ENCODE measurements at regions not wholly inside any gene's neighbourhood (a gene's known extent, or its start where the extent isn't known, plus 50 kb on each side); places are given as distances from the start of the nearest gene placed in this dataset.

DNA sequence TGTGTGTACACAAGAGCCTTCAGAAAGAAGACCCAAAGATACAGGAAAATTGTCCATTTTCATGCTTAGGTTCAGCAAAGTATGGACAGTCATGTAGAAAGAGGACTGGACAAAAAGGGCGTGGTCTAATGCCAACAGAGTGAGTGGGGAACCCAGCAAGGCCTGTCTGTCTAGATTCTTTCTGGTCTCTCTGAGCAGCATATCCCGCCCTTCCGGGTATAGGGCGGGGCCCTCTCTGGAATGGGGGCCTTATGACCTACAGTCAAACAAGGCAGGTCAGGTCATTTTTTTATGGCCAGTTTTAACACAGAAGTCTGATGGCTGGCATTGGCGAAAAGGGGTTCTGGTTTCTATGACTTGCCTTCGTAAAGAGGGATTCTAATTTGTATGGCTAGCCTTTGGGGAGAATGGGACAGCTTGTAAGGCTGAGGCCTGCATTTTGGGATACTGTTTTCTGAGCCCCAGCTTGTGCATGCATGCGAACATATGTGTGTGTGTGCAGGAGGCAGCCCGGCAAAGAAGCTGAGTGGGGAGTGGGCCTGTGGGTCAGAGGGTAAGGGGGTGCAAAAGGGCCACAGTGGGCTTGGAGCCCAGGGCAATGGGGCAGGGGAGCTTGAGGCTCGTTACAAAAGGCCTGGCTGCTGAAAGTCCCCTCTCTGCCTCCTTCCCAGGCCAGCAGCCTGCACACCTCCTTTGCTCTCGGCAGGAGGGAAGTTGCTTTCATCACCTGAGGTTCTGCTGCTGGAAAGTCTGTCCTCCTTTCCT is 130.5 kb upstream of the B3GAT1 start:
- DNase-seq = peak; percentile 61

DNA sequence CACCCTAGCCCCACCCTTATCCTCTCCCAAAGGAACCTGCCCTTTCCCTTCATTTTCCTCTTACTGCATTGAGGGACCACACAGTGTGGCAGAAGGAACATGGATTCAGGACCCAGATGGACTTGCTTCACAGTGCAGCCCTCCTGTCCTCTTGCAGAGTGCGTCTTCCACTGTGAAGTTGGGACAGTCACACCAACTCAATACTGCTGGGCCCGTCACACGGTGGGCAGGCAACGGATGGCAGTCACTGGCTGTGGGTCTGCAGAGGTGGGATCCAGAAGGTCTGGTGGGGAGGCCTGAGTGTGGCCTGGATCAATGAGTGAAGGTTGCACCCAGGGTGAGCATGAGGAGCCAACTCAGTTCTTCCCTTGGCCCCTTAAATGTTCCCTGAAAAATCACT is 129.9 kb upstream of the B3GAT1 start:
- DNase-seq = peak; percentile 29

DNA sequence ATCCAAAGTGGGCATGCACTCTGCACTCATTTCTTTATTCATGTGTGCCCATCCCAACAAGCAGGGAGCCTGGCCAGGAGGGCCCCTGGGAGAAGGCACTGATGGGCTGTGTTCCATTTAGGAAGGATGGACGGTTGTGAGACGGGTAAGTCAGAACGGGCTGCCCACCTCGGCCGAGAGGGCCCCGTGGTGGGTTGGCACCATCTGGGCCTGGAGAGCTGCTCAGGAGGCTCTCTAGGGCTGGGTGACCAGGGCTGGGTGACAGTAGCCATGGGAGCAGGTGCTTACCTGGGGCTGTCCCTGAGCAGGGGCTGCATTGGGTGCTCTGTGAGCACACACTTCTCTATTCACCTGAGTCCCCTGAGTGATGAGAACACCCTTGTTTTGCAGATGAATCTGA is 129.3 kb upstream of the B3GAT1 start:
- peak; percentile 41 for DNase-seq

- DNase-seq = peak; percentile 32
These were observed 127.2 kb upstream of the B3GAT1 start for GRCh38 chr11:134539285-134539684.

DNA sequence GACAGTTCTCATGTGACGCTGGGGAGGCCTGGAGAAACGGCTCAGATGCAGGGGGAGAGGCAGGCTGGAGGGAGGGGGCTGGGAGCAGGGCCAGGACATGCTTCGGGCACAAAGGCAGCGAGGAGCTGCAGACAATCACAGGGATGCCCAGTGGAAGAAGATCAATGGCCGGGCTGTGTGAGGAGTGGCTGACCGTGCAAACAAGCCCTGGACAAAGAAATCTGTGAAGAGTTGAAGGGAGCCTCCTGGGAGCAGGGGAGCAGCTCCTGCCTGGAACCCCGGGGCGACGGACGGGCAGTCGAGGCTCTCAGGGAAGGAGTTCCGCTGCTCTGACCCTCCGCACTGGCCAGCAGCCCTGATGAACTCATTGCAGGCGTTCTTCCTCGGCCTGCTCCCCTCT is 126.7 kb upstream of the B3GAT1 start:
- DNase-seq = peak; percentile 43

DNA sequence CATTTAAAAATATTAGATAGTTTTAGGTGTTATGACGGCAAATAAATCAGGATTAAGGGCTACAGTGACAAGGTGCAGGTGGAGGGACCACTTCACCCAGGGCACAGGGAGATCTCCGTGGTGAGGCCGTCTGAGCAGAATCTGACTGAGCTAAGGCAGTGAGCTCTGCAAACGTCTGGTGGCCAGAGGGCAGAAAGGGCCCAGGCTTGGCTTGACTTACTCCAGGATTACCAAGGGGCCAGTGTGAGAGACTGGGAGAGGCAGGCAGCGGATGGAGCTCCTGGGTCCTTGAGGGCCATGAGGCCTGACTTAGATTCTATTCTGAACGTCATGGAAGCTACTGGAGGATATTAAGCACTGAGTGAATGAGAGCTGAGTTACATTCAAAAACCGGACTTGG is 125.9 kb upstream of the B3GAT1 start:
- DNase-seq = peak; percentile 38

GRCh38 chr11:134537296-134537695 is 125.3 kb upstream of the B3GAT1 start:
- DNase-seq = peak; percentile 22

DNA sequence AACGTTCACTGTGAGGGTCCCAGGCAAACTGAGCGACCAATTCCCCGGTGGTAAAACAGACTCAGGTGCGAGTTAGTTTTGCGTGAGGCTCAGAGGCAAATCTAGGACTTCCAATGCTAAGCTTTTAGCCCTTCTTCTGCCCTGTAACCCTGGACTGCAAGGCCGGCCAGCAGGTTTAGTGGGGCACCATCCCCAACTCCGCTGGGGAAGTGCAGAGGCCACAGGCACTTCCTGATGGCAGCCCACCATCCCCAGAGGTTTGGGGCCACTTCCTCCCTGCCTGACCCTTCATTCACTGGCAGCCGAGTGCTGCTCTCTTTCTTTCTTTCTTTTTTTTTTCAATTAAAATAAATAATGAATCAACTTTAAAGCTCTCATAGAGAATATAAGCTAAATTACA is 124.6 kb upstream of the B3GAT1 start:
- no peak for DNase-seq

GRCh38 chr11:134536219-134536618 is 124.2 kb upstream of the B3GAT1 start:
- DNase-seq = peak; percentile 44

- DNase-seq = peak; percentile 31
These were observed 123.3 kb upstream of the B3GAT1 start for GRCh38 chr11:134535029-134536025.

DNA sequence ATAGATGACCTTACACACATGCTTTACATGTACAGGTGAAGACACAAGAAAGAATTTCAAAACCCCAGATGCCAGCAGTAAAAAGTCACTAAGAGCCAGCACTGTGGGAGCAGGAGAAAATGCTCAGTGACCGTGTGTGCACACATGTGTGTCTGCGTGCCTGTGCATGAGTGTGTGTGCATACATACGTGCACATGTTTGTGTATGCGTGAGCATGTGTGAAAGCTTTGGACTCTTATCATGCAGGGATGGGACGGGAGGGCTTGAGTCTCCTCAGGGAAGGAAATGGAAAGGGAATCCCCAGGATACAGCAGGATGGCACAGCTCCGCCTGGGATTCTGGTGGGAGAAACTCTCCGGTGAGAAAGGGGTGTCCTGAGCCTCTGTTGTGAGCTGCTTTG is 121.5 kb upstream of the B3GAT1 start:
- DNase-seq = peak; percentile 31

DNA sequence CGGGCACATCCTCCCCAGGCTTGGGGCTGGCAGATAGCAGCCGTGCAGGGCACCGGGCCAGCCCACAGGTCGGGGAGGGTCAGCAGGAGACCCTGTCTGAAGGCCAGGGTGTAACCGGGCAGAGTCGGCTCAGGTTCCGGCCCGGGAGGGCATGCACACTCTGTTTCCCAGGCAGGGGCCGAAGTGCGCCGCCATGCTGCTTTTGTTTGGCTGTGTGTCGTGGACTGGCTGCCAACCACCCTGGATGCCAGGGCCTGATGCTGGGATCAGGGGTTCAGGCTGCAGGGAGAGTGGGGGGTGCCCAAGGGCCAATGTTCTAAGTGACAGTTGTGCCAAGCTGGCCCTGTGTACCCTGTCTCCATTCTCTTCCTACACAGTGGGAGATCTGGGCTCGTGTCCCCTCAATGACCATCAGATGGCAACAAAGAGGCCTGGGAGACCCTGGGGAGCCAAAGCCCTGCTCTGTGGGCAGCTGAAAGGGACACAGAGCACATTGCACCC is 120.9 kb upstream of the B3GAT1 start:
- peak; percentile 46 for DNase-seq

DNA sequence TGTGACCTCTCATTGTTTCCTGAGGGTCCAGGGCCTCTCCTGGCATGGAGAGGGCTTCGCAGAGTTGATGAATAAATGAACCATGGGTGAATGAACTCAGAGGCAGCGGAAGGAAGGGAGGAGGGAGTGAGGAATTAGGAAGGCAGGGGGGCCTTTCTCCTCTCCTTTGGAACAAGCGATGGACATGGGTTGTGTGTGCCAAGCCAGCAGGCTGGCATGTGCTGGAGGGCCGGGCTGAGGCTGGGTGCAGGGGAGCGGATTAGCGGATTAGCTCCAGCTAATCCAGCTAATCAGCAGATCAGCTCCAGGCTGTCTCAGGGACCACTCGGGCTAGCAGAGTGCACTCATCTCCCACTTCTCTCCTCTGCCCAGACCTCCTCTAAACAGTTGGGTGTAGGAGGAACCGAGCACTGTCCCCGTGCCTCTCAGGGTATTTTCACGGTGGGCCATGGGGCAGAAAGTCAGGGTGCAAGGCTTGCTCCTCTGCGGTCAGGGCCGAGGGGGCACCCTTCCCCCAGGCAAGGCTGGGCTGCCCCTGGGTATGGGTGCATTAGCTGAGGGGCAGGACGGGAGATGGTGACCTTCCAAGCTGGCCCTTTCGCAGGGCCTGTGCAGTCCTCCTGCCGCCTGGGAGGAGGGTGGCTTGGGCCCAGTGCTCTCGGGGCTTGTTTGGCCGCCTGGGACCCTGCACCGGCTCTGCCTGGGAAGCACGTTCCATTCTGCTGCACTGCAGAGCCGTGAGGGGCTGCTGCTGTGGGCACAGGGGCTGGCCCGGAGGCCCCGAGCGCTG is 120.3 kb upstream of the B3GAT1 start:
- peak; percentile 50 for DNase-seq

DNA sequence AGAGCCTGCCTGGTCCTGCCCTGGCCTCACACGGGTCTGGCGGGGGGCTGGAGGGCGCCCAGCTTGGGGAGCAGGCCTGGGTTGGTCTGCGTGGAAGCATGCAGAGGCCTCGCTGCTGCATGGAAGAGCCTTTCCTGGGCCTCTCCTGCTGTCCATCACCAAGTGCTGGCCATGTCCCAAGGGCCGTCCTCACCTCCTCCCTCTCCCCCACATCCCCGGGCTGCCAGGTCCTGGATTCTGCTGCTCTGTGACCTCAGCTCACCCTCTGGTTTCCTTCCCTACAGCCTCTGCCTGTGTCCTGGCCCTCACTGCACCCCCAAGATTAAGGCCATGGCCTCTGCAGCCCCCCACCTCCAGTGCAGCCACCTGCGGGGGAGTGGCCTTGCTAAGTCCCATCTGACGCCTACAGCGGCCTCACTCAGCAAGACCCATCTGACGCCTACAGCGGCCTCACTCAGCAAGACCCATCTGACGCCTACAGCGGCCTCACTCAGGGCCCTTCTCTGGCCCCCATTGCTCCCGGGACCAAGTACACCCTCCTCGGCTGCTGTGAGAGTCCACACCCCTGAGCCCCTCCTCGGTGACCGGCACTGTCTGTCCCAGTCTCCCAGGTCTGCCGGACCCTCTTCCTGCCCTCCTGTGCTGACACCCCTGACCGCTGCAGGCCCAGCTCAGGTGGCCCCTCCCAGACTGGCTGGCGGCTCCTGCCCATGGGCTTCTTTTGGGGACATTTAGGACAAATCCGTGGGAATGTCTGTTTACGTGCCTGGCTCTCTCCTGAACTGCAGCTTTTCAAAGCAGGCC is 119.5 kb upstream of the B3GAT1 start:
- peak; percentile 49 for DNase-seq

DNA sequence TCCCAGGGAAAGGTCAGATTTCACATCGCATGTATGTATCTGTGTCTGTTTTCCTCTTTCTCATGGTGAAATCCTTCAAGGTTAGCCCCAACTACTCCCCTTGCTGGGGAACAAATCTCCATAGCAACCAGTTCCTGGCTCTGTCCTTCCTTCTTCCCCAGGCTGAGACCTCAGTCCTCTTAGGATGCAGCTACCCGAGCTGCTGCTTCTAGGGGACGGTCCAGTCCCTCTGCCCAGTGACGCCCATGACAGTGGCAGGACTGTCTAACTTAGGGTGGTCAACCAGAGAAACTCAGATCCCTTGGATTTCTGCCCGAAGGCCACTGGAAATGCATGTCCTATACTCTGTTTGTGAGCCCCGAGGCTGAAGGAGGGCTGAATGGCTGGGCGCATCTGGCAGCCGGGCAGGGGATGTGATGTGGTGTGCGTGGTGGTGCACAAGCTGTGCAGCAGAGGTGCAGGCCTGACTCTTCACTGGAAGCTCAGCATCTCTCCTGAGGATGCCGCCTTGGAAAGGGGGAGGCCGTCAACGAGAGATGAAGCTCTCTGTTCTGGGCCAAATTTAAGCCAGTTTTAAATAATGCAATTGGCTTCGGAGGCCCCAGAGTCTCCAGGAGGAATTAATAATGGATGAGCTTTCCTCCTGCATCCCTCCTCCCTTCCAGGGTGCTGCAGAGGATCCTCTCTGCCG is 118.7 kb upstream of the B3GAT1 start:
- DNase-seq = peak; percentile 45

DNA sequence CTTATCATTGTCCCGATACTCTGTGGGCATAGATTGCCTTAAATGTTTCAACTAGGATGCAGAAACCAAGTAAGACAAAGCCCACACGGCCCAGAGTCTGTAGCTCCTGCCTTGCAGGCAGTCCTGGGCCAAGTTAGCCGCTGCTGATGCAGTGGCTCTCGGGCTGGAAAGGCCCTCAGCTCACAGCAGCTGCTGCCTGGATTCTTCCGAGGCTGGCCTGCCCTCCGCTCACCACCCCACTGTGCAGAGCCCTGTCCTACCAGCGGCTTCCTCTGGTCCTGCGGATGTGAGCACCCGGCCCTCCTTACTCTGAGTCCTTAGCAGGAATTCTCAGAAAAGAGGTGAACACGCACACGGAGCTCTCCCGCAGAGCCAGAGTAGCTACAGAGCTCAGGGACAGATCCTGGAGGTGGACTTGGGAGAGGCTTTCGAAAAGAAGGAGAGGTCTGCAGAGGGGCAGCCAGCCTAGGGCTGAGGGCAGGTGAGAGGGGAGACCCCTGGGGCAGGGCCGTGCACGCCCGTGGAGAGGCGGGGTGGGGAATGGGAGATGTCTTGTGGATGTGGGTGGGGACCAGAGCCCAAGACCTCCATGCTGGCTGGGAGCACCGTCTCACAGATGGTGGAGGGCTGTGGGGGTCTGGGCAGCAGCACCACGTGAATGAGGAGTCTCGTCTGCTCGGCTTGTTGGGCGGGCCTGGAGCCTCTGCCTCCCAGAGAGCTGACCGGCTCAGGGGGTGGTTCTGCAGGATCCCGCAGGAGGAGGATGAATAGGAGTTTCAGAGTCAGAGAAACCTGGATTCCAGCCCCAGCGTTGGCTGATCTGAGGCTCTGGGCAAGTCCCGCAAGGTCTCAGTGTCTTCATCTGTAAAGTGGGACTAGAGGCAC is 117.4 kb upstream of the B3GAT1 start:
- peak; percentile 44 for DNase-seq

DNA sequence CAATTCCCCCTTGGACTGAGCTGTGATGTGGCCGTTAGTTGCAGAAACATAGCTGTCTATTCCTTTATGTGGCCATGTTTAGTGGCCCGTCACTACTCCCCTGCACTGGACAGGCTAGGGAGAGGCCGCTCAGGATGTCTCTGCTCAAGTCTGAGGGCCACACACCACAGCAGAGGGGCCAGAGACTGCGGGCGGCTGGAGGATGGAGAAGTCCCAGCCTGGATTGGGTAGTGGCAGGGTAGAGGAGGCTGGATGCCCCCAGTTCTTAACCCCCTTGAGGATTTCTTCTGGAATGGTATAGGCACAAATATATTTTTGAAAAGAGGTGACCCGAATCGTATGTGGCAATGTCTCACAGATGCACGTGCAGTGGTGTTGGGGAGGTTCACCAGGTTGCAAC is 116.4 kb upstream of the B3GAT1 start:
- DNase-seq = peak; percentile 37

- DNase-seq = peak; percentile 40
These were observed 115.6 kb upstream of the B3GAT1 start for GRCh38 chr11:134527382-134528243.
